GM18498 (cell line): ENCODE measurements at regions not wholly inside any gene's neighbourhood (a gene's known extent, or its start where the extent isn't known, plus 50 kb on each side); places are given as distances from the start of the nearest gene placed in this dataset.
"Not testable (repeated sequence)": the region's sequence is repeated elsewhere in the genome, so short reads cannot be mapped to it uniquely, and the experiment has no call there.

Experiments used
- ATAC-seq: cut with Tn5 transposase; IDR thresholded peaks from one replicate; pipeline ENCODE4 v1.9.1; 2021; ENCODE audit warnings: mild to moderate bottlenecking, moderate library complexity; ENCODE audit not compliant: unreplicated experiment

- ATAC-seq, result no peak
Measured at GRCh38 chr10:26952094-26952493, 91.3 kb upstream of the ABI1 start.

- ATAC-seq, result no peak
Measured at GRCh38 chr10:26951650-26952049, 90.9 kb upstream of the ABI1 start.

GRCh38 chr10:26950934-26951333 is 90.2 kb upstream of the ABI1 start:
- no peak for ATAC-seq

GRCh38 chr10:26946102-26946811 is 85.5 kb upstream of the ABI1 start:
- ATAC-seq, result no peak

GRCh38 chr10:26944261-26944882 is 83.6 kb upstream of the ABI1 start:
- no peak for ATAC-seq

GRCh38 chr10:26939962-26940354 is 79.2 kb upstream of the ABI1 start:
- no peak for ATAC-seq

GRCh38 chr10:26939290-26939961 is 78.7 kb upstream of the ABI1 start:
- no peak for ATAC-seq

- ATAC-seq, result no peak
Measured at GRCh38 chr10:26938578-26938977, 77.8 kb upstream of the ABI1 start.

- no peak for ATAC-seq
Measured at GRCh38 chr10:26937371-26937770, 76.6 kb upstream of the ABI1 start.

- not testable (repeated sequence) for ATAC-seq
Measured at GRCh38 chr10:26934190-26934589, 73.4 kb upstream of the ABI1 start.

GRCh38 chr10:26932576-26932975 is 71.8 kb upstream of the ABI1 start:
- no peak for ATAC-seq

GRCh38 chr10:26931223-26931622 is 70.5 kb upstream of the ABI1 start:
- ATAC-seq, result peak; percentile 91

- ATAC-seq, result not testable (repeated sequence)
Measured at GRCh38 chr10:26922824-26923223, 62.1 kb upstream of the ABI1 start.

GRCh38 chr10:26919156-26919860 is 58.5 kb upstream of the ABI1 start:
- ATAC-seq, result not testable (repeated sequence)

GRCh38 chr10:26914898-26915297 is 54.1 kb upstream of the ABI1 start:
- no peak for ATAC-seq

- no peak for ATAC-seq
Measured at GRCh38 chr10:26911811-26912461, 51.2 kb upstream of the ABI1 start.
